HCT116 (cell line): ENCODE measurements at regions not wholly inside any gene's neighbourhood (a gene's known extent, or its start where the extent isn't known, plus 50 kb on each side); places are given as distances from the start of the nearest gene placed in this dataset.

Experiments used
- ATAC-seq: fragments of 200-7000 bp; cut with Tn5 transposase; 2 replicates; pipeline ENCODE4 v1.9.1; 2020; ENCODE audit warnings: mild to moderate bottlenecking, moderate library complexity
- BruUV-seq: library from RNA; stranded (reverse); fragments of 400-500 nt; replicated peaks from 2 replicates; lab custom pipeline; 2021; lab: Mats Ljungman, UMichigan
- CTCF ChIA-PET: fragments of 300-600 bp; sonication (Branson Sonifier 250); formaldehyde crosslinking; loops from one replicate; lab custom pipeline; 2021; ENCODE audit warnings: antibody characterized with exemption; lab: Charles Lee
- POLR2A ChIA-PET: fragments of 300-600, 350-600 bp; sonication (Branson Sonifier 250); formaldehyde crosslinking; loops from one replicate; lab custom pipeline; 2021; ENCODE audit warnings: antibody characterized with exemption; lab: Charles Lee
- RAD21 ChIA-PET, 2 experiments: fragments of 300-600 bp; sonication (Branson Sonifier 250); formaldehyde crosslinking; loops; one replicate each; lab custom pipeline; 2023; ENCODE audit warnings: low total read pairs in 2 of 2; ENCODE audit not compliant: uncharacterized antibody in 2 of 2, unreplicated experiment in 2 of 2, low non-redundant PET in 1 of 2; lab: Charles Lee
- DNase-seq: peaks from one replicate; pipeline ENCODE4 v3.0.0-alpha.2; 2010; ENCODE audit warnings: low read depth, low spot score
- H2AFZ ChIP-seq: fragments of 200-600 bp; shearing (Covaris generic), sonication (generic); 2 replicates; pipeline ENCODE4 v1.6.1; 2017; ENCODE audit warnings: low read depth, mixed run types, mixed read lengths, antibody characterized with exemption, low read length; ENCODE audit not compliant: poor library complexity, severe bottlenecking
- H3K27ac ChIP-seq: 2 replicates; pipeline ENCODE4 v1.5.1; 2012; ENCODE audit warnings: low read depth, low read length
- H3K27me3 ChIP-seq: fragments of 200-600 bp; sonication (generic); 2 replicates; pipeline ENCODE4 v1.6.1; 2016; ENCODE audit warnings: mixed run types, low read length, mixed read lengths; ENCODE audit not compliant: insufficient read depth
- H3K36me3 ChIP-seq, 2 experiments: fragments of 200-500 bp in 1 of 2; fragments of 200-600 bp in 1 of 2; sonication (Bioruptor generic) in 1 of 2; sonication (generic) in 1 of 2; 2 replicates each; pipeline versions ENCODE4 v1.5.1 to v1.6.1; 2014 to 2016; ENCODE audit warnings: low read length in 2 of 2, inconsistent platforms in 1 of 2, mixed read lengths in 1 of 2, mixed run types in 1 of 2; ENCODE audit not compliant: insufficient read depth in 2 of 2, control insufficient read depth in 1 of 2
- H3K4me1 ChIP-seq, 2 experiments: fragments of 200-600 bp in 1 of 2; sonication (generic) in 1 of 2; 2 replicates each; pipeline versions ENCODE4 v1.5.1 to v1.6.1; 2012 to 2017; ENCODE audit warnings: low read length in 2 of 2, inconsistent platforms in 1 of 2, mild to moderate bottlenecking in 1 of 2, mixed read lengths in 1 of 2, mixed run types in 1 of 2, moderate library complexity in 1 of 2; ENCODE audit not compliant: insufficient read depth in 2 of 2, control insufficient read depth in 1 of 2
- H3K4me2 ChIP-seq: fragments of 200-600 bp; sonication (generic); 2 replicates; pipeline ENCODE4 v1.6.1; 2017; ENCODE audit warnings: mixed run types, low read length, mixed read lengths
- H3K4me3 ChIP-seq, 2 experiments: fragments of 200-600 bp in 1 of 2; sonication (generic) in 1 of 2; replicated peaks in 1 of 2; 2 replicates each; pipeline ENCODE4 v1.5.1; 2011 to 2016; ENCODE audit warnings: low read length in 2 of 2, control low read depth in 1 of 2, low read depth in 1 of 2, mild to moderate bottlenecking in 1 of 2, mixed read lengths in 1 of 2, mixed run types in 1 of 2
- H3K79me2 ChIP-seq: fragments of 200-600 bp; sonication (generic); 2 replicates; pipeline ENCODE4 v1.6.1; 2017; ENCODE audit warnings: mild to moderate bottlenecking, mixed run types, low read length, moderate library complexity, mixed read lengths; ENCODE audit not compliant: insufficient read depth
- H3K9ac ChIP-seq: fragments of 200-600 bp; sonication (generic); 2 replicates; pipeline ENCODE4 v1.6.1; 2016; ENCODE audit warnings: low read length, mixed read lengths
- H3K9me2 ChIP-seq: fragments of 200-600 bp; sonication (generic), shearing (Covaris generic); 2 replicates; pipeline ENCODE4 v1.6.1; 2017; ENCODE audit warnings: mixed run types, mild to moderate bottlenecking, moderate library complexity; ENCODE audit not compliant: insufficient read depth
- H3K9me3 ChIP-seq, 2 experiments: fragments of 200-500 bp in 1 of 2; fragments of 200-600 bp in 1 of 2; sonication (Bioruptor generic) in 1 of 2; sonication (generic) in 1 of 2; 2 replicates each; pipeline ENCODE4 v1.6.1; 2014 to 2017; ENCODE audit warnings: low read length in 2 of 2, mixed read lengths in 2 of 2, inconsistent platforms in 1 of 2, low read depth in 1 of 2, mild to moderate bottlenecking in 1 of 2, mixed run types in 1 of 2, moderate library complexity in 1 of 2; ENCODE audit not compliant: control insufficient read depth in 1 of 2, insufficient read depth in 1 of 2
- H4K20me1 ChIP-seq: fragments of 200-600 bp; sonication (generic), shearing (Covaris generic); 2 replicates; pipeline ENCODE4 v1.6.1; 2017; ENCODE audit warnings: mixed run types, mild to moderate bottlenecking, moderate library complexity; ENCODE audit not compliant: insufficient read depth
- CEBPB ChIP-seq: IDR thresholded peaks from 2 replicates; pipeline ENCODE4 v1.6.1; 2012; ENCODE audit warnings: low read depth
- CTCF ChIP-seq, 3 experiments: fragments of 200-600 bp in 1 of 3; sonication (generic) in 1 of 3; IDR thresholded peaks in 2 of 3; conservative IDR thresholded peaks in 1 of 3; 2 replicates each; pipeline ENCODE4 v1.5.1; 2012 to 2017; ENCODE audit warnings: low read depth in 2 of 3, low read length in 2 of 3, antibody characterized with exemption in 1 of 3, borderline replicate concordance in 1 of 3, control low read depth in 1 of 3, mild to moderate bottlenecking in 1 of 3, mixed read lengths in 1 of 3, mixed run types in 1 of 3, moderate library complexity in 1 of 3; ENCODE audit not compliant: insufficient read depth in 1 of 3
- EGR1 ChIP-seq: IDR thresholded peaks from 2 replicates; pipeline ENCODE4 v1.6.1; 2012; ENCODE audit warnings: low read depth
- ELF1 ChIP-seq: IDR thresholded peaks from 2 replicates; pipeline ENCODE4 v1.6.1; 2012; ENCODE audit warnings: low read depth, borderline replicate concordance
- EZH2phosphoT487 ChIP-seq: fragments of 200-600 bp; IDR thresholded peaks from 2 replicates; pipeline ENCODE4 v1.6.1; 2018; ENCODE audit warnings: antibody characterized with exemption, borderline replicate concordance
- FOSL1 ChIP-seq: IDR thresholded peaks from 2 replicates; pipeline ENCODE4 v1.6.1; 2012; ENCODE audit warnings: low read depth
- JUND ChIP-seq: IDR thresholded peaks from 2 replicates; pipeline ENCODE4 v1.6.1; 2012
- POLR2AphosphoS5 ChIP-seq: IDR thresholded peaks from 2 replicates; pipeline ENCODE4 v1.6.1; 2011; ENCODE audit warnings: mild to moderate bottlenecking, low read depth, low read length, moderate library complexity
- RAD21 ChIP-seq: IDR thresholded peaks from 2 replicates; pipeline ENCODE4 v1.6.1; 2012; ENCODE audit warnings: low read depth, mild to moderate bottlenecking
- SP1 ChIP-seq: IDR thresholded peaks from 2 replicates; pipeline ENCODE4 v1.6.1; 2012; ENCODE audit warnings: low read depth
- SRF ChIP-seq: IDR thresholded peaks from 2 replicates; pipeline ENCODE4 v1.6.1; 2012; ENCODE audit warnings: low read depth
- TCF7L2 ChIP-seq: IDR thresholded peaks from 2 replicates; pipeline ENCODE4 v1.7.0; 2011; ENCODE audit warnings: borderline replicate concordance, inconsistent platforms; ENCODE audit not compliant: insufficient read depth, insufficient read length; ENCODE audit errors: extremely low read depth
- YY1 ChIP-seq: IDR thresholded peaks from 2 replicates; pipeline ENCODE4 v1.6.1; 2011; ENCODE audit warnings: low read length, low read depth, moderate library complexity, mild to moderate bottlenecking; ENCODE audit not compliant: insufficient replicate concordance; ENCODE audit errors: extremely low read depth
- ZBTB33 ChIP-seq: IDR thresholded peaks from 2 replicates; pipeline ENCODE4 v1.6.1; 2011; ENCODE audit warnings: mild to moderate bottlenecking, low read length, moderate library complexity; ENCODE audit not compliant: insufficient replicate concordance; ENCODE audit errors: extremely low read depth
- ZFX ChIP-seq: fragments of 450-650 bp; IDR thresholded peaks from 2 replicates; pipeline ENCODE4 v1.6.1; 2017
- intact Hi-C: fragments of 100-400 bp; cut with micrococcal nuclease; formaldehyde crosslinking; loops from 2 replicates; pipeline ENCODE4 v1.10.0; 2022
- TF ChIP-seq, protein P1 (sequence below): IDR thresholded peaks from 2 replicates; pipeline ENCODE4 v1.6.1; 2012; ENCODE audit warnings: low read depth
- TF ChIP-seq, protein P2 (sequence below): IDR thresholded peaks from 2 replicates; pipeline ENCODE4 v1.6.1; 2012
- TF ChIP-seq, protein P3 (sequence below): IDR thresholded peaks from 2 replicates; pipeline ENCODE4 v1.6.1; 2012

DNA sequence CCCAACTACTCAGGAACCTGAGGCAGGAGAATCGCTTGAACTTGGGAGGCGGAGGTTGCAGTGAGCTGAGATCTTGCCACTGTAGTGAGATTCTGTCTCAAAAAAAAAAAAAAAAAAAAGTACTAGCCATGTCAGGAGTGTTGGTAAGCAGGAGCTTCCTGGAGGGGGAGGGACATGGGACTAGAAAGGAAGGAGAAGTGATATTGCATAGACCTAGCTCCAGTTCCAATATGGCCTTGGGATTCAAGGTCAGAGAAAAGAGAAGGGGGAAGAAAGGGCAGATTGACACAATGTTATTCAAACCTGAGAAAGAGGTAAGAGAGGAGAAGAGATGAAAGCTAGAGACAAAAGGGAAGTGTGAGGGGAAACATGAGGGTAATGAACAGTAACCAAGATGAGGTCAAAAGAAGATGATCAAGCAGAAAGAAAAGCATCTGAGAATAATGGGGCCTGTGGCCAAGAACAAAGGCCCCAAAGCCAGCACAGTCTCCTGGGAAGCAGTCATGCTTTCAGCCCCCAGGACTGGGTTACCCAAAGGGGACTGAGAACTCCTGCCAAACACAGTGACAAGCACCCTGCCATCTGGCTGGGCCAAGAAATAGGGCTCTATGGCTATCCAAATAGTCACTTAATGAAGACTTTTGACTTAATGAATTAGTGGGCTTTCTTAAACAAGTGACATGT, 51.7 kb upstream of the FTH1 start:
- CTCF ChIA-PET, result no interaction called here
- Histone ChIP-seq H3K27me3 (no peaks in the 10 kb centered on the region), H3K4me2 (no peak overlapping the region), H3K4me3 (no peak overlapping the region), H4K20me1 (no peaks in the 10 kb centered on the region), H3K4me1 (peaks cover 0 to 6% of the 10 kb centered on the region in 2 experiments; a peak in 2 of 4 replicates), H3K9ac (no peak overlapping the region), H3K27ac (no peak overlapping the region), H3K9me3 (no peaks in the 10 kb centered on the region), H3K79me2 (no peaks in the 10 kb centered on the region), H3K36me3 (no peaks in the 10 kb centered on the region), H2AFZ (no peak overlapping the region), H3K9me2 (no peaks in the 10 kb centered on the region)
- intact Hi-C loops, result no loop called here
- DNase-seq (no peak), ATAC-seq (no peak)
- RAD21 ChIA-PET, result no interaction called here
- POLR2A ChIA-PET, result no interaction called here
- TF ChIP-seq ZBTB33, result no peak
- TF ChIP-seq SP1, result no peak
- TF ChIP-seq CEBPB, result no peak
- no peak for TF ChIP-seq EGR1
- no peak for TF ChIP-seq ELF1
- TF ChIP-seq TCF7L2, result no peak
- TF ChIP-seq, protein P1, sequence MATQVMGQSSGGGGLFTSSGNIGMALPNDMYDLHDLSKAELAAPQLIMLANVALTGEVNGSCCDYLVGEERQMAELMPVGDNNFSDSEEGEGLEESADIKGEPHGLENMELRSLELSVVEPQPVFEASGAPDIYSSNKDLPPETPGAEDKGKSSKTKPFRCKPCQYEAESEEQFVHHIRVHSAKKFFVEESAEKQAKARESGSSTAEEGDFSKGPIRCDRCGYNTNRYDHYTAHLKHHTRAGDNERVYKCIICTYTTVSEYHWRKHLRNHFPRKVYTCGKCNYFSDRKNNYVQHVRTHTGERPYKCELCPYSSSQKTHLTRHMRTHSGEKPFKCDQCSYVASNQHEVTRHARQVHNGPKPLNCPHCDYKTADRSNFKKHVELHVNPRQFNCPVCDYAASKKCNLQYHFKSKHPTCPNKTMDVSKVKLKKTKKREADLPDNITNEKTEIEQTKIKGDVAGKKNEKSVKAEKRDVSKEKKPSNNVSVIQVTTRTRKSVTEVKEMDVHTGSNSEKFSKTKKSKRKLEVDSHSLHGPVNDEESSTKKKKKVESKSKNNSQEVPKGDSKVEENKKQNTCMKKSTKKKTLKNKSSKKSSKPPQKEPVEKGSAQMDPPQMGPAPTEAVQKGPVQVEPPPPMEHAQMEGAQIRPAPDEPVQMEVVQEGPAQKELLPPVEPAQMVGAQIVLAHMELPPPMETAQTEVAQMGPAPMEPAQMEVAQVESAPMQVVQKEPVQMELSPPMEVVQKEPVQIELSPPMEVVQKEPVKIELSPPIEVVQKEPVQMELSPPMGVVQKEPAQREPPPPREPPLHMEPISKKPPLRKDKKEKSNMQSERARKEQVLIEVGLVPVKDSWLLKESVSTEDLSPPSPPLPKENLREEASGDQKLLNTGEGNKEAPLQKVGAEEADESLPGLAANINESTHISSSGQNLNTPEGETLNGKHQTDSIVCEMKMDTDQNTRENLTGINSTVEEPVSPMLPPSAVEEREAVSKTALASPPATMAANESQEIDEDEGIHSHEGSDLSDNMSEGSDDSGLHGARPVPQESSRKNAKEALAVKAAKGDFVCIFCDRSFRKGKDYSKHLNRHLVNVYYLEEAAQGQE, result no peak
- TF ChIP-seq CTCF (IDR thresholded peaks at IDR 0.05 in 2 of 3, conservative IDR thresholded peaks at IDR 0.05 in 1 of 3; ENCODE audit: borderline replicate concordance in 1 of 3, insufficient read depth in 1 of 3, low read depth in 2 of 3, low read length in 2 of 3), result no peak
- TF ChIP-seq YY1, result no peak
- no peak for TF ChIP-seq RAD21
- no peak for TF ChIP-seq ZFX
- TF ChIP-seq, protein P2, sequence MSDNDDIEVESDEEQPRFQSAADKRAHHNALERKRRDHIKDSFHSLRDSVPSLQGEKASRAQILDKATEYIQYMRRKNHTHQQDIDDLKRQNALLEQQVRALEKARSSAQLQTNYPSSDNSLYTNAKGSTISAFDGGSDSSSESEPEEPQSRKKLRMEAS, result no peak
- no peak for TF ChIP-seq POLR2AphosphoS5
- no peak for TF ChIP-seq JUND
- TF ChIP-seq, protein P3, sequence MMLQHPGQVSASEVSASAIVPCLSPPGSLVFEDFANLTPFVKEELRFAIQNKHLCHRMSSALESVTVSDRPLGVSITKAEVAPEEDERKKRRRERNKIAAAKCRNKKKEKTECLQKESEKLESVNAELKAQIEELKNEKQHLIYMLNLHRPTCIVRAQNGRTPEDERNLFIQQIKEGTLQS, result no peak
- no peak for TF ChIP-seq FOSL1
- no peak for TF ChIP-seq EZH2phosphoT487
- TF ChIP-seq SRF, result no peak
- BruUV-seq, result no TSS peak
